Mesendoderm (in vitro differentiated cells): ENCODE measurements at regions not wholly inside any gene's neighbourhood (a gene's known extent, or its start where the extent isn't known, plus 50 kb on each side); places are given as distances from the start of the nearest gene placed in this dataset.

ENCODE experiments used
- DNase-seq: peaks from one replicate; pipeline ENCODE4 v3.0.0; 2013
- H2AK5ac ChIP-seq: 2 replicates; pipeline ENCODE4 v1.6.1; 2013; ENCODE audit warnings: low read length, inconsistent platforms
- H2BK120ac ChIP-seq: 2 replicates; pipeline ENCODE4 v1.6.1; 2013; ENCODE audit warnings: low read depth, mild to moderate bottlenecking, low read length, moderate library complexity, mixed read lengths
- H2BK15ac ChIP-seq: replicated peaks from 2 replicates; pipeline ENCODE4 v1.6.1; 2013; ENCODE audit warnings: low read depth, mild to moderate bottlenecking, moderate library complexity
- H2BK5ac ChIP-seq: 2 replicates; pipeline ENCODE4 v1.6.1; 2013; ENCODE audit warnings: low read length, inconsistent platforms
- H3K18ac ChIP-seq: 2 replicates; pipeline ENCODE4 v1.6.1; 2013; ENCODE audit warnings: mild to moderate bottlenecking, low read length, mixed read lengths
- H3K23ac ChIP-seq: one replicate; pipeline ENCODE4 v1.6.1; 2013; ENCODE audit warnings: low read length
- H3K27ac ChIP-seq: 2 replicates; pipeline ENCODE4 v1.5.1; 2013; ENCODE audit warnings: low read depth, mild to moderate bottlenecking, inconsistent platforms, low read length, moderate library complexity
- H3K27me3 ChIP-seq: 2 replicates; pipeline ENCODE4 v1.6.1; 2013; ENCODE audit warnings: low read length, control low read depth, mild to moderate bottlenecking, inconsistent platforms; ENCODE audit not compliant: insufficient read depth, poor library complexity
- H3K36me3 ChIP-seq: 2 replicates; pipeline ENCODE4 v1.6.1; 2013; ENCODE audit warnings: low read length, inconsistent platforms; ENCODE audit not compliant: control insufficient read depth, insufficient read depth
- H3K4ac ChIP-seq: one replicate; pipeline ENCODE4 v1.6.1; 2013; ENCODE audit warnings: low read depth, mild to moderate bottlenecking, low read length, moderate library complexity
- H3K4me1 ChIP-seq: 2 replicates; pipeline ENCODE4 v1.6.1; 2013; ENCODE audit warnings: low read depth, low read length, inconsistent platforms; ENCODE audit not compliant: control insufficient read depth
- H3K4me2 ChIP-seq: 2 replicates; pipeline ENCODE4 v1.6.1; 2013; ENCODE audit warnings: low read length
- H3K4me3 ChIP-seq: 2 replicates; pipeline ENCODE4 v1.5.1; 2013; ENCODE audit warnings: mild to moderate bottlenecking, low read length
- H3K56ac ChIP-seq: one replicate; pipeline ENCODE4 v1.6.1; 2013; ENCODE audit warnings: low read length
- H3K79me1 ChIP-seq: 2 replicates; pipeline ENCODE4 v1.6.1; 2013; ENCODE audit warnings: low read length, inconsistent platforms
- H3K79me2 ChIP-seq: 2 replicates; pipeline ENCODE4 v1.6.1; 2013; ENCODE audit warnings: mild to moderate bottlenecking, low read length; ENCODE audit not compliant: control insufficient read depth, insufficient read depth
- H3K9ac ChIP-seq: 2 replicates; pipeline ENCODE4 v1.6.1; 2013; ENCODE audit warnings: low read length, inconsistent platforms
- H4K5ac ChIP-seq: one replicate; pipeline ENCODE4 v1.6.1; 2013; ENCODE audit warnings: low read length
- H4K8ac ChIP-seq: one replicate; pipeline ENCODE4 v1.6.1; 2013; ENCODE audit warnings: low read depth, mild to moderate bottlenecking, control low read depth, low read length, moderate library complexity
- WGBS: extraction: QIAGEN DNeasy Blood & Tissue Kit; methylation state at CpG from one replicate; pipeline ENCODE4 v1.1.7; 2013; ENCODE audit warnings: low lambda C conversion rate, missing lambda C conversion rate; ENCODE audit not compliant: insufficient coverage; ENCODE audit errors: extremely low coverage; 5-methylcytosine and 5-hydroxymethylcytosine counted together

- H2AK5ac ChIP-seq = no peak overlapping the region
- H4K5ac ChIP-seq = no peak overlapping the region
- H3K4me3 ChIP-seq = no peak overlapping the region
- no peak overlapping the region for H3K18ac ChIP-seq
- no peak for DNase-seq
- no peaks in the 10 kb centered on the region for H3K79me1 ChIP-seq
- no peak overlapping the region for H3K9ac ChIP-seq
- no CpG with 5 or more reads among the region's 4 CpGs for WGBS
- H3K4me2 ChIP-seq = no peak overlapping the region
- no peak overlapping the region for H3K23ac ChIP-seq
- no peaks in the 10 kb centered on the region for H3K4me1 ChIP-seq
- no peak overlapping the region for H3K27ac ChIP-seq
- no peaks in the 10 kb centered on the region for H3K27me3 ChIP-seq
- H3K36me3 ChIP-seq = no peaks in the 10 kb centered on the region
- H2BK5ac ChIP-seq = no peak overlapping the region
- H3K56ac ChIP-seq = no peak overlapping the region
- H4K8ac ChIP-seq = no peak overlapping the region
- no peak overlapping the region for H3K4ac ChIP-seq
- no peaks in the 10 kb centered on the region for H3K79me2 ChIP-seq
- H2BK15ac ChIP-seq = no peak overlapping the region
- no peak overlapping the region for H2BK120ac ChIP-seq
These were observed 383.0 kb upstream of the SHH start for GRCh38 chr7:156195276-156195675.

- Histone ChIP-seq H2BK15ac (no peak overlapping the region), H4K8ac (no peak overlapping the region), H3K79me2 (no peaks in the 10 kb centered on the region), H2BK120ac (no peak overlapping the region), H2BK5ac (no peak overlapping the region), H3K79me1 (no peaks in the 10 kb centered on the region), H3K36me3 (no peaks in the 10 kb centered on the region), H3K4me1 (no peaks in the 10 kb centered on the region), H2AK5ac (no peak overlapping the region), H3K23ac (no peak overlapping the region), H3K27ac (no peak overlapping the region), H3K56ac (no peak overlapping the region), H3K9ac (no peak overlapping the region), H3K4ac (no peak overlapping the region), H3K4me3 (no peak overlapping the region), H3K27me3 (no peaks in the 10 kb centered on the region), H3K18ac (no peak overlapping the region), H3K4me2 (no peak overlapping the region), H4K5ac (no peak overlapping the region)
- no CpG with 5 or more reads among the region's 11 CpGs for WGBS
- DNase-seq = no peak
These were observed 382.6 kb upstream of the SHH start for GRCh38 chr7:156194813-156195212.

- H3K4ac ChIP-seq = no peak overlapping the region
- H3K4me3 ChIP-seq = no peak overlapping the region
- H3K4me2 ChIP-seq = no peak overlapping the region
- no peak overlapping the region for H4K5ac ChIP-seq
- no peaks in the 10 kb centered on the region for H3K79me1 ChIP-seq
- H3K4me1 ChIP-seq = no peaks in the 10 kb centered on the region
- no peak overlapping the region for H2BK5ac ChIP-seq
- no peak overlapping the region for H2BK15ac ChIP-seq
- no peaks in the 10 kb centered on the region for H3K79me2 ChIP-seq
- H3K18ac ChIP-seq = no peak overlapping the region
- WGBS = no CpG with 5 or more reads among the region's 4 CpGs
- peak; percentile 42 for DNase-seq
- no peaks in the 10 kb centered on the region for H3K36me3 ChIP-seq
- no peak overlapping the region for H2BK120ac ChIP-seq
- H4K8ac ChIP-seq = no peak overlapping the region
- H2AK5ac ChIP-seq = no peak overlapping the region
- H3K27me3 ChIP-seq = no peaks in the 10 kb centered on the region
- H3K27ac ChIP-seq = no peak overlapping the region
- H3K56ac ChIP-seq = no peak overlapping the region
- H3K9ac ChIP-seq = no peak overlapping the region
- no peak overlapping the region for H3K23ac ChIP-seq
These were observed 380.7 kb upstream of the SHH start for GRCh38 chr7:156192921-156193320.

- Histone ChIP-seq H3K36me3 (no peaks in the 10 kb centered on the region), H3K79me1 (no peaks in the 10 kb centered on the region), H3K56ac (no peak overlapping the region), H3K4me1 (no peaks in the 10 kb centered on the region), H3K27ac (no peak overlapping the region), H4K5ac (no peak overlapping the region), H3K79me2 (no peaks in the 10 kb centered on the region), H3K23ac (no peak overlapping the region), H3K18ac (no peak overlapping the region), H3K9ac (no peak overlapping the region), H4K8ac (no peak overlapping the region), H2BK120ac (no peak overlapping the region), H2BK5ac (no peak overlapping the region), H3K4me2 (no peak overlapping the region), H2BK15ac (no peak overlapping the region), H3K27me3 (no peaks in the 10 kb centered on the region), H3K4ac (no peak overlapping the region), H2AK5ac (no peak overlapping the region), H3K4me3 (no peak overlapping the region)
- no CpG with 5 or more reads among the region's 4 CpGs for WGBS
- DNase-seq = no peak
These were observed 378.8 kb upstream of the SHH start for GRCh38 chr7:156191090-156191489.

- no peaks in the 10 kb centered on the region for H3K27me3 ChIP-seq
- no peak overlapping the region for H2BK120ac ChIP-seq
- H3K23ac ChIP-seq = no peak overlapping the region
- no peaks in the 10 kb centered on the region for H3K79me2 ChIP-seq
- no peak overlapping the region for H2BK15ac ChIP-seq
- no peak overlapping the region for H3K56ac ChIP-seq
- no peak overlapping the region for H4K5ac ChIP-seq
- H3K4me3 ChIP-seq = no peak overlapping the region
- H2AK5ac ChIP-seq = no peak overlapping the region
- no peaks in the 10 kb centered on the region for H3K36me3 ChIP-seq
- no peak overlapping the region for H3K18ac ChIP-seq
- no peak overlapping the region for H2BK5ac ChIP-seq
- H3K9ac ChIP-seq = no peak overlapping the region
- H4K8ac ChIP-seq = no peak overlapping the region
- DNase-seq = no peak
- H3K79me1 ChIP-seq = no peaks in the 10 kb centered on the region
- H3K4ac ChIP-seq = no peak overlapping the region
- WGBS = no CpG with 5 or more reads among the region's 2 CpGs
- H3K27ac ChIP-seq = no peak overlapping the region
- no peak overlapping the region for H3K4me2 ChIP-seq
- H3K4me1 ChIP-seq = no peaks in the 10 kb centered on the region
These were observed 372.8 kb upstream of the SHH start for GRCh38 chr7:156185076-156185475.

- no peak overlapping the region for H3K56ac ChIP-seq
- no peak overlapping the region for H3K23ac ChIP-seq
- H3K4me2 ChIP-seq = no peak overlapping the region
- H4K5ac ChIP-seq = no peak overlapping the region
- H3K9ac ChIP-seq = no peak overlapping the region
- no peaks in the 10 kb centered on the region for H3K79me2 ChIP-seq
- H2BK15ac ChIP-seq = no peak overlapping the region
- H3K4me1 ChIP-seq = no peaks in the 10 kb centered on the region
- no peaks in the 10 kb centered on the region for H3K36me3 ChIP-seq
- H4K8ac ChIP-seq = no peak overlapping the region
- no peak overlapping the region for H2AK5ac ChIP-seq
- H2BK5ac ChIP-seq = no peak overlapping the region
- no peak overlapping the region for H3K18ac ChIP-seq
- H3K79me1 ChIP-seq = no peaks in the 10 kb centered on the region
- no CpG with 5 or more reads among the region's 1 CpG for WGBS
- no peak overlapping the region for H3K4me3 ChIP-seq
- H3K27me3 ChIP-seq = no peaks in the 10 kb centered on the region
- no peak overlapping the region for H3K4ac ChIP-seq
- no peak overlapping the region for H3K27ac ChIP-seq
- H2BK120ac ChIP-seq = no peak overlapping the region
- DNase-seq = no peak
These were observed 371.9 kb upstream of the SHH start for GRCh38 chr7:156184164-156184563.
